ENCODE measurements at regions not wholly inside any gene's neighbourhood (a gene's known extent, or its start where the extent isn't known, plus 50 kb on each side); places are given as distances from the start of the nearest gene placed in this dataset.

- H3K36me3 ChIP-seq (ENCODE audit: control insufficient read depth, insufficient read depth, low read length) = no peaks in the 10 kb centered on the region
- TF ChIP-seq, protein P1, sequence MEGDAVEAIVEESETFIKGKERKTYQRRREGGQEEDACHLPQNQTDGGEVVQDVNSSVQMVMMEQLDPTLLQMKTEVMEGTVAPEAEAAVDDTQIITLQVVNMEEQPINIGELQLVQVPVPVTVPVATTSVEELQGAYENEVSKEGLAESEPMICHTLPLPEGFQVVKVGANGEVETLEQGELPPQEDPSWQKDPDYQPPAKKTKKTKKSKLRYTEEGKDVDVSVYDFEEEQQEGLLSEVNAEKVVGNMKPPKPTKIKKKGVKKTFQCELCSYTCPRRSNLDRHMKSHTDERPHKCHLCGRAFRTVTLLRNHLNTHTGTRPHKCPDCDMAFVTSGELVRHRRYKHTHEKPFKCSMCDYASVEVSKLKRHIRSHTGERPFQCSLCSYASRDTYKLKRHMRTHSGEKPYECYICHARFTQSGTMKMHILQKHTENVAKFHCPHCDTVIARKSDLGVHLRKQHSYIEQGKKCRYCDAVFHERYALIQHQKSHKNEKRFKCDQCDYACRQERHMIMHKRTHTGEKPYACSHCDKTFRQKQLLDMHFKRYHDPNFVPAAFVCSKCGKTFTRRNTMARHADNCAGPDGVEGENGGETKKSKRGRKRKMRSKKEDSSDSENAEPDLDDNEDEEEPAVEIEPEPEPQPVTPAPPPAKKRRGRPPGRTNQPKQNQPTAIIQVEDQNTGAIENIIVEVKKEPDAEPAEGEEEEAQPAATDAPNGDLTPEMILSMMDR (IDR thresholded peaks at IDR 0.05; ENCODE audit: insufficient read depth, low read length, poor library complexity, severe bottlenecking) = no peak
- DNase-seq (ENCODE audit: extremely low read depth, insufficient read length) = no peak
- no peaks in the 10 kb centered on the region for H3K27me3 ChIP-seq (replicated peaks; ENCODE audit: control insufficient read depth, insufficient read depth, low read length)
- H3K4me3 ChIP-seq (replicated peaks; ENCODE audit: low read depth, low read length) = no peak overlapping the region
Observed at GRCh38 chr10:24091256-24091655, 117.7 kb upstream of the KIAA1217 start.

DNA sequence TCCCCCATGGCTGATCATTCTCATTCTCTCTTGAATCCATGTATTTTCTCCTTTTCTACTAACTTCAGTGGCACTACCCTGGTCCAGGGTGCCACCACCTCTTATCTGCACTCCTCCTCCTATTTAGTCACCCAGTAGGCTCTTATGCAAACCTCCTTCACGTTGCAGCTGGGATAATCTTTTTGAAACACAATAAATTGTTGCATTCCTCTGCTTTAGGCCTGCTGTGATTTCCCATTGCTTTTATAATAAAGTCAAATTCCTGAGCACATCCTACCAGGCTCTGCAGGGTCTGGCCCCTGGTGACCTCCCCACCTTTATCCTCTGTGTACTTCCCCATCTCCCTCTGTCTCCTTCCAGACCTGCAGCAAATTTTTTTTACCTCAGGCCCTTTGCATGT is 112.7 kb upstream of the KIAA1217 start:
- H3K27me3 ChIP-seq (replicated peaks; ENCODE audit: control insufficient read depth, insufficient read depth, low read length) = no peaks in the 10 kb centered on the region
- H3K36me3 ChIP-seq (ENCODE audit: control insufficient read depth, insufficient read depth, low read length) = no peaks in the 10 kb centered on the region
- TF ChIP-seq, protein P1 (IDR thresholded peaks at IDR 0.05; ENCODE audit: insufficient read depth, low read length, poor library complexity, severe bottlenecking) = no peak
- no peak for DNase-seq (ENCODE audit: extremely low read depth, insufficient read length)
- no peak overlapping the region for H3K4me3 ChIP-seq (replicated peaks; ENCODE audit: low read depth, low read length)

DNA sequence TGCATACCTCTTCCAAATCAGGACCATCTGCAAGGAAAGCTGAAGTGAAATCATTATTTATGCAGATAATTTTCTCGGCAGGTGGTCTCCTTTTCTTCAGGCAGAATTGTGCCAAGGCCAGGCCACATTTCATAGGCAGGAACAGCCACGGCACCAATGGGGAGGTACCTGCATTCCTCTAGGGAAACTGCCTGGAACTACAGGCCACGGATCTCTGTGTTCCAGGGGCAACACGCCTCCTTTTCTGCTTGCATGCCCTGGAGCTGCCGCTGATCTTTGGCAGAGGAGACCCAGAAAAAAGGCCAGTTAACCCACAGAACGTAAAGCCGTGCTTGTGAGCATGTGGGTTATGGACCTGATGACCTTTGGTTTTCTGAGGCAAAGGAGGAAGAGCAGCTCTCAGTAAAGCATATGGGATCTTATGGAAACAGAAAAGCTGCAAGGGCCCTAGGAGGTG is 111.2 kb upstream of the KIAA1217 start:
- Histone ChIP-seq H3K27me3 (replicated peaks; ENCODE audit: control insufficient read depth, insufficient read depth, low read length) (no peaks in the 10 kb centered on the region), H3K36me3 (ENCODE audit: control insufficient read depth, insufficient read depth, low read length) (no peaks in the 10 kb centered on the region), H3K4me3 (replicated peaks; ENCODE audit: low read depth, low read length) (no peak overlapping the region)
- TF ChIP-seq, protein P1 (IDR thresholded peaks at IDR 0.05; ENCODE audit: insufficient read depth, low read length, poor library complexity, severe bottlenecking) = no peak
- no peak for DNase-seq (ENCODE audit: extremely low read depth, insufficient read length)

GRCh38 chr10:24104895-24105294 is 104.0 kb upstream of the KIAA1217 start:
- Histone ChIP-seq H3K27me3 (replicated peaks; ENCODE audit: control insufficient read depth, insufficient read depth, low read length) (no peaks in the 10 kb centered on the region), H3K36me3 (ENCODE audit: control insufficient read depth, insufficient read depth, low read length) (no peaks in the 10 kb centered on the region), H3K4me3 (replicated peaks; ENCODE audit: low read depth, low read length) (no peak overlapping the region)
- DNase-seq (ENCODE audit: extremely low read depth, insufficient read length) = no peak
- TF ChIP-seq, protein P1 (IDR thresholded peaks at IDR 0.05; ENCODE audit: insufficient read depth, low read length, poor library complexity, severe bottlenecking) = no peak

DNA sequence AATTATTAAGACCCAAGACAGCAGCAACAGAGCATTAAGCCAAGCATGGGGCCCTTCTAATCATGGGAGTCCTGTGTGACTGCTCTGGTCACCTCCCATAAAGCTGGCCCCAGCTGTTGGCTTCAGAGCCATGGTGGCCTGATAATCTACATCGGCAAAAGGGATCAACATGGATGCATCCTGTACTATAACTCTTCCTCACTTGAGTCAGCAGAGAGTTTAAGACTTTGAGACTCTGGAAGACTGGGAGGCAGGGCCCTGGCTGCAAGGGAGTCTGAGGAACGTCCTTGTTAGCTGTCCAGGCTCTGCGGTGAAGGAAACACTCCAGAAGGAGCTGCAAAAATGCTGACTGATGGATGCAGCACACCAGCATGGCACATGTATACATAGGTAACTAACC is 95.0 kb upstream of the KIAA1217 start:
- H3K36me3 ChIP-seq (ENCODE audit: control insufficient read depth, insufficient read depth, low read length) = no peaks in the 10 kb centered on the region
- H3K27me3 ChIP-seq (replicated peaks; ENCODE audit: control insufficient read depth, insufficient read depth, low read length) = no peaks in the 10 kb centered on the region
- DNase-seq (ENCODE audit: extremely low read depth, insufficient read length) = no peak
- no peak overlapping the region for H3K4me3 ChIP-seq (replicated peaks; ENCODE audit: low read depth, low read length)
- TF ChIP-seq, protein P1 (IDR thresholded peaks at IDR 0.05; ENCODE audit: insufficient read depth, low read length, poor library complexity, severe bottlenecking) = no peak

GRCh38 chr10:24114556-24114955 is 94.4 kb upstream of the KIAA1217 start:
- TF ChIP-seq, protein P1 (IDR thresholded peaks at IDR 0.05; ENCODE audit: insufficient read depth, low read length, poor library complexity, severe bottlenecking) = no peak
- DNase-seq (ENCODE audit: extremely low read depth, insufficient read length) = no peak
- Histone ChIP-seq H3K4me3 (replicated peaks; ENCODE audit: low read depth, low read length) (no peak overlapping the region), H3K27me3 (replicated peaks; ENCODE audit: control insufficient read depth, insufficient read depth, low read length) (no peaks in the 10 kb centered on the region), H3K36me3 (ENCODE audit: control insufficient read depth, insufficient read depth, low read length) (no peaks in the 10 kb centered on the region)
